H9 (cell line): ENCODE measurements at regions not wholly inside any gene's neighbourhood (a gene's known extent, or its start where the extent isn't known, plus 50 kb on each side); places are given as distances from the start of the nearest gene placed in this dataset.

Experiments used
- DNase-seq: peaks from one replicate; pipeline ENCODE4 v3.0.0-alpha.2; 2017
- H2AFZ ChIP-seq: one replicate; pipeline ENCODE4 v1.6.1; 2013; ENCODE audit warnings: mild to moderate bottlenecking, low read length, control low read depth, moderate library complexity
- H2AK5ac ChIP-seq: 2 replicates; pipeline ENCODE4 v1.6.1; 2013; ENCODE audit warnings: low read length, control low read depth, mixed read lengths; ENCODE audit not compliant: insufficient read length
- H2BK120ac ChIP-seq: one replicate; pipeline ENCODE4 v1.6.1; 2013; ENCODE audit warnings: low read depth, mild to moderate bottlenecking, low read length, control low read depth, inconsistent platforms; ENCODE audit not compliant: poor library complexity, severe bottlenecking
- H2BK12ac ChIP-seq: 2 replicates; pipeline ENCODE4 v1.6.1; 2013; ENCODE audit warnings: low read length, control low read depth, mixed read lengths, low read depth; ENCODE audit not compliant: insufficient read length
- H2BK15ac ChIP-seq: 2 replicates; pipeline ENCODE4 v1.6.1; 2013; ENCODE audit warnings: low read depth, low read length, control low read depth
- H2BK20ac ChIP-seq: one replicate; pipeline ENCODE4 v1.6.1; 2013; ENCODE audit warnings: low read depth, mild to moderate bottlenecking, low read length, control low read depth, inconsistent platforms; ENCODE audit not compliant: poor library complexity, severe bottlenecking
- H2BK5ac ChIP-seq: 2 replicates; pipeline ENCODE4 v1.6.1; 2013; ENCODE audit warnings: low read length, control low read depth, mixed read lengths; ENCODE audit not compliant: insufficient read length
- H3K14ac ChIP-seq: 2 replicates; pipeline ENCODE4 v1.6.1; 2013; ENCODE audit warnings: low read length, control low read depth; ENCODE audit not compliant: insufficient read depth
- H3K18ac ChIP-seq: 2 replicates; pipeline ENCODE4 v1.6.1; 2013; ENCODE audit warnings: low read depth, mild to moderate bottlenecking, mixed read lengths, low read length, control low read depth; ENCODE audit not compliant: insufficient read length
- H3K23ac ChIP-seq: 2 replicates; pipeline ENCODE4 v1.6.1; 2013; ENCODE audit warnings: low read length, control low read depth, mixed read lengths, low read depth; ENCODE audit not compliant: insufficient read length
- H3K23me2 ChIP-seq: 2 replicates; pipeline ENCODE4 v1.6.1; 2013; ENCODE audit warnings: low read depth, mild to moderate bottlenecking, mixed read lengths, low read length, control low read depth; ENCODE audit not compliant: insufficient read length, poor library complexity, severe bottlenecking
- H3K27ac ChIP-seq: 2 replicates; pipeline ENCODE4 v1.5.1; 2013; ENCODE audit warnings: low read length, control low read depth, mixed read lengths, low read depth; ENCODE audit not compliant: insufficient read length
- H3K27me3 ChIP-seq: 2 replicates; pipeline ENCODE4 v1.6.1; 2013; ENCODE audit warnings: low read length, control low read depth, inconsistent platforms; ENCODE audit not compliant: insufficient read depth
- H3K4ac ChIP-seq: 2 replicates; pipeline ENCODE4 v1.6.1; 2013; ENCODE audit warnings: low read depth, mild to moderate bottlenecking, control low read depth, inconsistent platforms, low read length, moderate library complexity
- H3K4me1 ChIP-seq: 2 replicates; pipeline ENCODE4 v1.6.1; 2013; ENCODE audit warnings: low read length, control low read depth, inconsistent platforms; ENCODE audit not compliant: insufficient read depth
- H3K4me2 ChIP-seq: 2 replicates; pipeline ENCODE4 v1.6.1; 2013; ENCODE audit warnings: low read length, control low read depth, mixed read lengths; ENCODE audit not compliant: insufficient read length, insufficient read depth
- H3K56ac ChIP-seq: 2 replicates; pipeline ENCODE4 v1.6.1; 2013; ENCODE audit warnings: low read depth, mild to moderate bottlenecking, mixed read lengths, low read length, control low read depth; ENCODE audit not compliant: insufficient read length
- H3K79me1 ChIP-seq: 2 replicates; pipeline ENCODE4 v1.6.1; 2013; ENCODE audit warnings: low read depth, mild to moderate bottlenecking, moderate library complexity, low read length, control low read depth, inconsistent platforms; ENCODE audit not compliant: insufficient read depth, poor library complexity, severe bottlenecking
- H3K79me2 ChIP-seq: 2 replicates; pipeline ENCODE4 v1.6.1; 2013; ENCODE audit warnings: low read length, control low read depth, inconsistent platforms; ENCODE audit not compliant: insufficient read depth
- H3K9ac ChIP-seq: 2 replicates; pipeline ENCODE4 v1.6.1; 2013; ENCODE audit warnings: low read length, control low read depth, mixed read lengths; ENCODE audit not compliant: insufficient read length; ENCODE audit errors: extremely low read depth
- H3K9me3 ChIP-seq: one replicate; pipeline ENCODE4 v1.6.1; 2013; ENCODE audit warnings: low read depth, low read length, inconsistent platforms; ENCODE audit not compliant: control insufficient read depth
- H3T11ph ChIP-seq: one replicate; pipeline ENCODE4 v1.6.1; 2013; ENCODE audit warnings: mild to moderate bottlenecking, low read length, control low read depth, inconsistent platforms
- H4K20me1 ChIP-seq: one replicate; pipeline ENCODE4 v1.6.1; 2013; ENCODE audit not compliant: control insufficient read depth, insufficient read length, insufficient read depth
- H4K5ac ChIP-seq: 2 replicates; pipeline ENCODE4 v1.6.1; 2013; ENCODE audit warnings: low read depth, mild to moderate bottlenecking, mixed read lengths, low read length, control low read depth; ENCODE audit not compliant: insufficient read length
- H4K8ac ChIP-seq: replicated peaks from 2 replicates; pipeline ENCODE4 v1.6.1; 2013; ENCODE audit warnings: low read length, control low read depth, mixed read lengths, low read depth; ENCODE audit not compliant: insufficient read length
- H4K91ac ChIP-seq: 2 replicates; pipeline ENCODE4 v1.6.1; 2013; ENCODE audit warnings: low read depth, mild to moderate bottlenecking, moderate library complexity, mixed read lengths, low read length, control low read depth; ENCODE audit not compliant: insufficient read length
- H3K27ac Mint-ChIP-seq, 3 experiments: 2 replicates in 2 of 3; 3 replicates in 1 of 3; pipeline ENCODE4 v1.8.0; 2020 to 2021; ENCODE audit warnings: mixed read lengths in 3 of 3, mild to moderate bottlenecking in 1 of 3, moderate library complexity in 1 of 3
- H3K27me3 Mint-ChIP-seq: 2 replicates; pipeline ENCODE4 v1.8.0; 2021; ENCODE audit warnings: low read depth, mild to moderate bottlenecking, moderate library complexity, mixed read lengths
- H3K36me3 Mint-ChIP-seq, 3 experiments: 2 replicates in 2 of 3; 3 replicates in 1 of 3; pipeline ENCODE4 v1.8.0; 2020 to 2021; ENCODE audit warnings: low read depth in 3 of 3, mixed read lengths in 3 of 3; ENCODE audit not compliant: insufficient read depth in 1 of 3
- H3K4me1 Mint-ChIP-seq, 2 experiments: 2 replicates each; pipeline ENCODE4 v1.8.0; 2020; ENCODE audit warnings: mixed read lengths in 2 of 2
- H3K4me3 Mint-ChIP-seq, 2 experiments: 2 replicates in 1 of 2; 3 replicates in 1 of 2; pipeline ENCODE4 v1.8.0; 2020 to 2021; ENCODE audit warnings: mild to moderate bottlenecking in 2 of 2, mixed read lengths in 2 of 2, moderate library complexity in 1 of 2
- H3K9me3 Mint-ChIP-seq, 2 experiments: 2 replicates in 1 of 2; 3 replicates in 1 of 2; pipeline ENCODE4 v1.8.0; 2020; ENCODE audit warnings: mild to moderate bottlenecking in 2 of 2, mixed read lengths in 2 of 2, moderate library complexity in 1 of 2
- TF ChIP-seq, protein P1 (sequence below): fragments of 200-600 bp; sonication (generic); conservative IDR thresholded peaks from 3 replicates; pipeline ENCODE4 v1.8.0; 2021; ENCODE audit warnings: antibody characterized with exemption, mild to moderate bottlenecking

DNA sequence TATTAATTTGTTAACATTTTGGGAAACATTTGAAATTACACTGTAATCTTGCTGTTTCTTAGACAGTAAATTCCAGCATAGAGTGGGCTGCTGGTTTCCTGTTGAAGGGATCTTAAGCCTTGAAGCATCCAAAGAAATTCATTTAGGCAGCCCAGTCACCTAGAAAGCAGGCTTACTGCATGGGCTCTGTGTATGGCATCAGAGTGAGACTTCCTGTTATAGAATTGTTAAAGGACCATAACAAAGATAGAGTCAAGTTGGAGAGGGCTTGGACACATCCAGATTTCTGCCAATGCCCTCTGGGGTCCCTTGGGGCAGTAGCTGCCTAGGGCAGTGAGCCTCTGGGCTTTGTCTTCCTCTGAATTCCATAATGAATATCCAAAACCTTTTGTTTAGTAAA is 149.2 kb downstream of the DYRK2 start:
- Histone ChIP-seq H3K4me2 (no peak overlapping the region), H3K23me2 (no peaks in the 10 kb centered on the region), H2BK12ac (no peak overlapping the region), H2BK15ac (no peak overlapping the region), H3K79me1 (no peaks in the 10 kb centered on the region), H2BK120ac (no peak overlapping the region), H3K23ac (no peak overlapping the region), H4K5ac (no peak overlapping the region), H4K91ac (no peak overlapping the region), H3T11ph (no peak overlapping the region), H2BK5ac (no peak overlapping the region), H3K4me1 (no peaks in the 10 kb centered on the region; the same call in 1 of the 2 replicates), H3K27ac (no peak overlapping the region), H2AK5ac (no peak overlapping the region), H3K9me3 (no peaks in the 10 kb centered on the region), H3K9ac (no peak overlapping the region), H3K79me2 (no peaks in the 10 kb centered on the region), H2AFZ (no peak overlapping the region), H3K56ac (no peak overlapping the region), H4K20me1 (no peaks in the 10 kb centered on the region), H3K18ac (no peak overlapping the region), H2BK20ac (no peak overlapping the region), H3K14ac (no peak overlapping the region), H4K8ac (no peak overlapping the region), H3K27me3 (no peaks in the 10 kb centered on the region), H3K4ac (no peak overlapping the region)
- Mint-ChIP-seq H3K36me3 (no peaks in the 10 kb centered on the region), H3K4me1 (peaks cover 0 to 6% of the 10 kb centered on the region in 2 experiments; a peak in 3 of 4 replicates), H3K4me3 (no peak overlapping the region), H3K9me3 (no peaks in the 10 kb centered on the region), H3K27ac (no peak overlapping the region), H3K27me3 (no peaks in the 10 kb centered on the region)
- TF ChIP-seq, protein P1, sequence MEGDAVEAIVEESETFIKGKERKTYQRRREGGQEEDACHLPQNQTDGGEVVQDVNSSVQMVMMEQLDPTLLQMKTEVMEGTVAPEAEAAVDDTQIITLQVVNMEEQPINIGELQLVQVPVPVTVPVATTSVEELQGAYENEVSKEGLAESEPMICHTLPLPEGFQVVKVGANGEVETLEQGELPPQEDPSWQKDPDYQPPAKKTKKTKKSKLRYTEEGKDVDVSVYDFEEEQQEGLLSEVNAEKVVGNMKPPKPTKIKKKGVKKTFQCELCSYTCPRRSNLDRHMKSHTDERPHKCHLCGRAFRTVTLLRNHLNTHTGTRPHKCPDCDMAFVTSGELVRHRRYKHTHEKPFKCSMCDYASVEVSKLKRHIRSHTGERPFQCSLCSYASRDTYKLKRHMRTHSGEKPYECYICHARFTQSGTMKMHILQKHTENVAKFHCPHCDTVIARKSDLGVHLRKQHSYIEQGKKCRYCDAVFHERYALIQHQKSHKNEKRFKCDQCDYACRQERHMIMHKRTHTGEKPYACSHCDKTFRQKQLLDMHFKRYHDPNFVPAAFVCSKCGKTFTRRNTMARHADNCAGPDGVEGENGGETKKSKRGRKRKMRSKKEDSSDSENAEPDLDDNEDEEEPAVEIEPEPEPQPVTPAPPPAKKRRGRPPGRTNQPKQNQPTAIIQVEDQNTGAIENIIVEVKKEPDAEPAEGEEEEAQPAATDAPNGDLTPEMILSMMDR = no peak
- no peak for DNase-seq
